Thoracic aorta (tissue), 2 donors: ENCODE measurements at regions not wholly inside any gene's neighbourhood (a gene's known extent, or its start where the extent isn't known, plus 50 kb on each side); places are given as distances from the start of the nearest gene placed in this dataset.
"Not testable (repeated sequence)": the region's sequence is repeated elsewhere in the genome, so short reads cannot be mapped to it uniquely, and the experiment has no call there.

ENCODE experiments used
- ATAC-seq: fragments of 150-250 bp; one replicate; pipeline ENCODE4 v1.8.0; 2017; ENCODE audit warnings: low read depth; ENCODE audit not compliant: insufficient number of reproducible peaks, low FRiP score
- DNase-seq: peaks from one replicate; pipeline ENCODE4 v3.0.0-alpha.2; 2020; ENCODE audit warnings: low spot score
- H3K27ac ChIP-seq, 2 donors: fragments of 200-600 bp; sonication (generic); 1 replicate in 1 of 2; 2 replicates in 1 of 2; pipeline ENCODE4 v1.5.1; 2016; ENCODE audit warnings: mild to moderate bottlenecking in 2 of 2, moderate library complexity in 2 of 2
- H3K27me3 ChIP-seq: fragments of 200-600 bp; sonication (generic); replicated peaks from 2 replicates; pipeline ENCODE4 v1.6.0; 2016; ENCODE audit warnings: mild to moderate bottlenecking; ENCODE audit not compliant: insufficient read depth
- H3K36me3 ChIP-seq: fragments of 200-600 bp; sonication (generic); one replicate; pipeline ENCODE4 v1.5.1; 2016
- H3K4me1 ChIP-seq, 2 donors: fragments of 200-600 bp; sonication (generic); 1 replicate in 1 of 2; 2 replicates in 1 of 2; pipeline versions ENCODE4 v1.5.1 to v1.6.0; 2016; ENCODE audit warnings: low read depth in 2 of 2, mild to moderate bottlenecking in 1 of 2; ENCODE audit not compliant: control insufficient read depth in 1 of 2
- H3K4me3 ChIP-seq: fragments of 200-600 bp; sonication (generic); 2 replicates; pipeline ENCODE4 v1.5.1; 2016; ENCODE audit warnings: mild to moderate bottlenecking
- H3K9me3 ChIP-seq: fragments of 200-600 bp; sonication (generic); 2 replicates; pipeline ENCODE4 v1.5.1; 2016
- CTCF ChIP-seq: fragments of 200-600 bp; sonication (generic); IDR thresholded peaks from one replicate; pipeline ENCODE4 v1.5.1; 2019; ENCODE audit warnings: antibody characterized with exemption

- H3K36me3 ChIP-seq: no peaks in the 10 kb centered on the region
- H3K4me3 ChIP-seq: no peak overlapping the region
- no peak for ATAC-seq
- TF ChIP-seq CTCF: no peak
- no peaks in the 10 kb centered on the region for H3K27me3 ChIP-seq
- H3K9me3 ChIP-seq: no peaks in the 10 kb centered on the region
- no peak for DNase-seq
- no peaks in the 10 kb centered on the region for H3K4me1 ChIP-seq
- no peak overlapping the region for H3K27ac ChIP-seq
These were observed 90.1 kb upstream of the KCNJ18 start for GRCh38 chr17:21602176-21602575.

GRCh38 chr17:21603292-21603691 is 89.0 kb upstream of the KCNJ18 start:
- H3K27me3 ChIP-seq, DNase-seq, H3K9me3 ChIP-seq, H3K4me1 ChIP-seq, H3K27ac ChIP-seq, ATAC-seq, H3K36me3 ChIP-seq, H3K4me3 ChIP-seq: not testable (repeated sequence)

- not testable (repeated sequence) for H3K4me3 ChIP-seq, ATAC-seq, H3K36me3 ChIP-seq, H3K27me3 ChIP-seq, H3K27ac ChIP-seq, DNase-seq, H3K4me1 ChIP-seq, H3K9me3 ChIP-seq
These were observed 80.9 kb upstream of the KCNJ18 start for GRCh38 chr17:21611443-21611842.

GRCh38 chr17:21612123-21613070 is 79.9 kb upstream of the KCNJ18 start:
- not testable (repeated sequence) for H3K4me3 ChIP-seq, DNase-seq, H3K27me3 ChIP-seq, H3K4me1 ChIP-seq, H3K27ac ChIP-seq, H3K9me3 ChIP-seq, ATAC-seq, H3K36me3 ChIP-seq

GRCh38 chr17:21613071-21613429 is 79.3 kb upstream of the KCNJ18 start:
- Histone ChIP-seq H3K36me3 (no peaks in the 10 kb centered on the region), H3K9me3 (no peaks in the 10 kb centered on the region), H3K4me1 (no peaks in the 10 kb centered on the region), H3K4me3 (no peak overlapping the region), H3K27me3 (no peaks in the 10 kb centered on the region), H3K27ac (no peak overlapping the region)
- ATAC-seq (no peak), DNase-seq (no peak)
- no peak for TF ChIP-seq CTCF

GRCh38 chr17:21626987-21627386 is 65.3 kb upstream of the KCNJ18 start:
- H3K9me3 ChIP-seq, H3K36me3 ChIP-seq, H3K27ac ChIP-seq, ATAC-seq, DNase-seq, H3K4me1 ChIP-seq, H3K27me3 ChIP-seq, H3K4me3 ChIP-seq: not testable (repeated sequence)
